ENCODE measurements at regions not wholly inside any gene's neighbourhood (a gene's known extent, or its start where the extent isn't known, plus 50 kb on each side); places are given as distances from the start of the nearest gene placed in this dataset.

DNA sequence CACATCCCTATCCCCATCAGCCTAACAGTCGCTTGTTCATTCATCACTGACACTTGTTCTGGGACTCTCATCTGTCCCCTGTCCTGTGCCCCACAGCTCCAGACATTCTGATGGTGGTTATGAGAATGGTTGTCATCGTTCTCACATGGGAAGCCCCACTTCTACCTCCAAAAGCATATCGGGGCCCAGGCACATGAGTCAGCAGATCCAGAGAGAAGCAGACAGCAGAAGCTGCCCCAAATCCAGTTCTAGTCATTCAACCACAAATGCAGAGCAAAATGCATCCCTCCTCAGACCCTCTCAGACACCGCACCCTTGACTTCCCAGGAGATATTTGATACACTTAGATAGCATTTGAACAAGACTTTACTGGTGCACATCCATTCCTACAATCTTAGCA is 106.0 kb downstream of the FOXF2 start:
- CTCF ChIA-PET = no interaction called here
- intact Hi-C loops (cut with DNase I, micrococcal nuclease) = no loop called here
- no peak for ATAC-seq (ENCODE audit: poor library complexity)

DNA sequence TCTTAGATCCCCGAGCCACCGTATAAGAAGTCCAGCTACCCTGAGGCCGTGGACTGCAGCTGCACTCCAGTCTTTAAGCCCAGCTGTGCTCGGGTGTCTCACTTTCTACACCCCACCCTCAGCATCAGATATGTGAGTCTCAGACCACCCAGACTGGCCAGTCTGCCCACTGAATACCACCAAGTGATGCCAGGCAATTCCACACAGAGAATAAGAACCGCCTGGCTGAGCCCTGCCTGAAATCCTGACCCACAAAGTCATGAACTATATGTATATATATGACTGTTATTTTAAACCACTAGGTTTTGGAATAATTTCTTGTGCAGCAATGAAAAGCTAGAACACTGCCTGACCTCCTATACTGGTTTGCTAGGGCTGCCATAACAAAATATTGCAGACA is 106.7 kb downstream of the FOXF2 start:
- intact Hi-C loops (cut with DNase I, micrococcal nuclease) = no loop called here

More for the DNA sequence above, 106.0 kb downstream of the FOXF2 start:
- Histone ChIP-seq H3K4me1 (ENCODE audit: insufficient read depth, low read length) (no peaks in the 10 kb centered on the region), H3K27me3 (ENCODE audit: control insufficient read depth in 1 of 2, insufficient read depth in 2 of 2, low read length in 2 of 2) (no peaks in the 10 kb centered on the region), H3K4me3 (ENCODE audit: low read length) (no peak overlapping the region), H3K9me3 (ENCODE audit: control insufficient read depth in 1 of 2, insufficient read depth in 1 of 2, low read length in 2 of 2) (peaks cover 0 to 5% of the 10 kb centered on the region in 2 experiments), H3K27ac (ENCODE audit: low read depth in 1 of 2, low read length in 2 of 2) (no peak overlapping the region), H3K36me3 (ENCODE audit: insufficient read depth, low read length) (no peaks in the 10 kb centered on the region)
- no peaks in the 10 kb centered on the region for H3K4me1 Mint-ChIP-seq (ENCODE audit: low read depth)
- peaks cover 2% of the 10 kb centered on the region for H3K9me3 Mint-ChIP-seq
- DNase-seq = no peak
- TF ChIP-seq, protein P1, sequence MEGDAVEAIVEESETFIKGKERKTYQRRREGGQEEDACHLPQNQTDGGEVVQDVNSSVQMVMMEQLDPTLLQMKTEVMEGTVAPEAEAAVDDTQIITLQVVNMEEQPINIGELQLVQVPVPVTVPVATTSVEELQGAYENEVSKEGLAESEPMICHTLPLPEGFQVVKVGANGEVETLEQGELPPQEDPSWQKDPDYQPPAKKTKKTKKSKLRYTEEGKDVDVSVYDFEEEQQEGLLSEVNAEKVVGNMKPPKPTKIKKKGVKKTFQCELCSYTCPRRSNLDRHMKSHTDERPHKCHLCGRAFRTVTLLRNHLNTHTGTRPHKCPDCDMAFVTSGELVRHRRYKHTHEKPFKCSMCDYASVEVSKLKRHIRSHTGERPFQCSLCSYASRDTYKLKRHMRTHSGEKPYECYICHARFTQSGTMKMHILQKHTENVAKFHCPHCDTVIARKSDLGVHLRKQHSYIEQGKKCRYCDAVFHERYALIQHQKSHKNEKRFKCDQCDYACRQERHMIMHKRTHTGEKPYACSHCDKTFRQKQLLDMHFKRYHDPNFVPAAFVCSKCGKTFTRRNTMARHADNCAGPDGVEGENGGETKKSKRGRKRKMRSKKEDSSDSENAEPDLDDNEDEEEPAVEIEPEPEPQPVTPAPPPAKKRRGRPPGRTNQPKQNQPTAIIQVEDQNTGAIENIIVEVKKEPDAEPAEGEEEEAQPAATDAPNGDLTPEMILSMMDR (IDR thresholded peaks at IDR 0.05) = no peak
- H3K27ac Mint-ChIP-seq = no peak overlapping the region
- no peaks in the 10 kb centered on the region for H3K27me3 Mint-ChIP-seq
- POLR2A ChIA-PET = no interaction called here
- no peaks in the 10 kb centered on the region for H3K36me3 Mint-ChIP-seq (ENCODE audit: low read depth)
- H3K4me3 Mint-ChIP-seq = no peak overlapping the region

GRCh38 chr6:1496836-1497760 is 107.7 kb downstream of the FOXF2 start:
- H3K27me3 Mint-ChIP-seq = peaks cover 6% of the 10 kb centered on the region
- DNase-seq = no peak
- Histone ChIP-seq H3K4me1 (ENCODE audit: insufficient read depth, low read length) (no peaks in the 10 kb centered on the region), H3K4me3 (ENCODE audit: low read length) (no peak overlapping the region), H3K9me3 (ENCODE audit: control insufficient read depth in 1 of 2, insufficient read depth in 1 of 2, low read length in 2 of 2) (peaks cover 0 to 5% of the 10 kb centered on the region in 2 experiments), H3K27ac (ENCODE audit: low read depth in 1 of 2, low read length in 2 of 2) (no peak overlapping the region), H3K36me3 (ENCODE audit: insufficient read depth, low read length) (no peaks in the 10 kb centered on the region), H3K27me3 (ENCODE audit: control insufficient read depth in 1 of 2, insufficient read depth in 2 of 2, low read length in 2 of 2) (no peaks in the 10 kb centered on the region)
- ChIA-PET CTCF (interaction anchor here (0.6 to 0.7 kb wide), 2 partner anchors 712 to 985 kb away, joined by 3 read pairs; no protein-coding TSS in a partner anchor), POLR2A (no interaction called here)
- no peaks in the 10 kb centered on the region for H3K4me1 Mint-ChIP-seq (ENCODE audit: low read depth)
- intact Hi-C loops (cut with DNase I, micrococcal nuclease) = no loop called here
- no peak overlapping the region for H3K4me3 Mint-ChIP-seq
- H3K9me3 Mint-ChIP-seq = peaks cover 2% of the 10 kb centered on the region
- ATAC-seq (ENCODE audit: poor library complexity) = no peak
- H3K27ac Mint-ChIP-seq = no peak overlapping the region
- TF ChIP-seq, protein P1 (IDR thresholded peaks at IDR 0.05) = no peak
- no peaks in the 10 kb centered on the region for H3K36me3 Mint-ChIP-seq (ENCODE audit: low read depth)

More for the DNA sequence above, 106.7 kb downstream of the FOXF2 start:
- H3K4me3 Mint-ChIP-seq = no peak overlapping the region
- no peaks in the 10 kb centered on the region for H3K4me1 ChIP-seq (ENCODE audit: insufficient read depth, low read length)
- no peak overlapping the region for H3K27ac Mint-ChIP-seq
- no peaks in the 10 kb centered on the region for H3K4me1 Mint-ChIP-seq (ENCODE audit: low read depth)
- H3K27me3 ChIP-seq (ENCODE audit: control insufficient read depth in 1 of 2, insufficient read depth in 2 of 2, low read length in 2 of 2) = no peaks in the 10 kb centered on the region
- ChIA-PET POLR2A (no interaction called here), CTCF (no interaction called here)
- H3K27ac ChIP-seq (ENCODE audit: low read depth in 1 of 2, low read length in 2 of 2) = no peak overlapping the region
- no peaks in the 10 kb centered on the region for H3K36me3 Mint-ChIP-seq (ENCODE audit: low read depth)
- no peak for DNase-seq
- H3K4me3 ChIP-seq (ENCODE audit: low read length) = no peak overlapping the region
- peaks cover 2% of the 10 kb centered on the region for H3K9me3 Mint-ChIP-seq
- no peak for ATAC-seq (ENCODE audit: poor library complexity)
- H3K36me3 ChIP-seq (ENCODE audit: insufficient read depth, low read length) = no peaks in the 10 kb centered on the region
- TF ChIP-seq, protein P1 (IDR thresholded peaks at IDR 0.05) = no peak
- no peaks in the 10 kb centered on the region for H3K27me3 Mint-ChIP-seq
- H3K9me3 ChIP-seq (ENCODE audit: control insufficient read depth in 1 of 2, insufficient read depth in 1 of 2, low read length in 2 of 2) = peaks cover 0 to 5% of the 10 kb centered on the region in 2 experiments

All from CD4-positive, alpha-beta T cell (primary cell).